DMS53 treated with DMSO at 0.1 percent for 48 hours (cell line): ENCODE measurements at regions not wholly inside any gene's neighbourhood (a gene's known extent, or its start where the extent isn't known, plus 50 kb on each side); places are given as distances from the start of the nearest gene placed in this dataset.

Source experiments
- DNase-seq: peaks from one replicate; lab custom pipeline; 2025; ENCODE audit not compliant: unreplicated experiment; lab: John Stamatoyannopoulos, UW

- DNase-seq: no peak
These were observed 336.8 kb upstream of the MANEA start for GRCh38 chr6:95240514-95240913.

DNA sequence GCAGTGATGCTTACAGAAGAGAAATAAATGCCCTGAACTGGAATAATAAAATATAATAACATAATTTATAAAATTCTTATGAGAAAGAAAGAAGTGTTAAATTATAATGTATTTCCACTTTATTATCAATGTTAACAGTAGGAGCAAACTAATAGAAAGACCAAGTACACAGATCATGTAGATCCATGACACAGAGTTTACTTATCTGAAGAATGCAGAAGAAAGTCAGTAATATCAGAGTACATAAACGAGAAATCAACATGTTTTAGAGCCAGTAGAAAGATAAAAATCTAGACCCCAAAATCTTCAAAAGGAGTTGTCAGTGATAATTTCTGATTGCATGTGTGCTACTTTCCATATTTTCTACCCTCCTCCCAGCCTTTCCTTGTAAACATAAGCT, 334.8 kb upstream of the MANEA start:
- DNase-seq: no peak

GRCh38 chr6:95243053-95243452, 334.3 kb upstream of the MANEA start:
- DNase-seq: no peak

DNA sequence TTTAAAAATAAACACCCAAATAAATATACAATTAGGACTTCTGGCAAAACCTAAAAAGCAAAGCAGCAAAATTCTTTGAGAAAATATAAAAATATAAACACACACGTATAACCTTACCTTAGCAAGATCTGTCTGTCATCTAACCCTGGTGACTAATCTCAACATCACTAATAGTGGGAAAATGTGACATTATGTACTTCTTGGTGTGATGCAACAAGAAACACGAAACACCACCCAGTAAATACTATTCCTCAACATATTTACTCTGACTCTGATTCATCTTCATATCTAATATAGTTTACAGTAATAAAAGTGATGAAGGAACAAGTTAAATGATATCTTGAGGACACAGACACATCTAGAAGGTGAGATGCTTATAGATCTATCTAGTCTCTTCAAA, 332.6 kb upstream of the MANEA start:
- no peak for DNase-seq

GRCh38 chr6:95248499-95248898, 328.8 kb upstream of the MANEA start:
- DNase-seq: no peak

- no peak for DNase-seq
These were observed 328.2 kb upstream of the MANEA start for GRCh38 chr6:95249175-95249574.

DNA sequence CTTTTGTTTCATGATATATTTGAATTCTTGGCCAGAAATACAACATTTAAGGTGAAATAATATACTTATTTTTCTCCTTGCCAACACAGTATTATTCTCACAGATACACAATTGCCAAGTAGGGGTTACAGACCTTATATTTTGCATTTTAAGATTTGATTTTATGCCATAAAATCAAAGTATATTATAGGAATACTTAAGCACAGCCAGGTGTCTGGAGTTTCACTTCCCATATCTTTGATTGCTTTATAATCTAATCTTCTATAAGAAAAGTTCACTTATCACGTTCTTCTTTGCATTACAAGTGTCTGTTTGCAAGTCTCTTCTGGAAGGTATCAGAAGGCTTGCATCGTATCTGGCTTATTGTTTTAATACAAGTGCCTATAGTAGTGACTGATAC, 327.7 kb upstream of the MANEA start:
- no peak for DNase-seq

- no peak for DNase-seq
These were observed 313.5 kb upstream of the MANEA start for GRCh38 chr6:95263840-95264239.

DNA sequence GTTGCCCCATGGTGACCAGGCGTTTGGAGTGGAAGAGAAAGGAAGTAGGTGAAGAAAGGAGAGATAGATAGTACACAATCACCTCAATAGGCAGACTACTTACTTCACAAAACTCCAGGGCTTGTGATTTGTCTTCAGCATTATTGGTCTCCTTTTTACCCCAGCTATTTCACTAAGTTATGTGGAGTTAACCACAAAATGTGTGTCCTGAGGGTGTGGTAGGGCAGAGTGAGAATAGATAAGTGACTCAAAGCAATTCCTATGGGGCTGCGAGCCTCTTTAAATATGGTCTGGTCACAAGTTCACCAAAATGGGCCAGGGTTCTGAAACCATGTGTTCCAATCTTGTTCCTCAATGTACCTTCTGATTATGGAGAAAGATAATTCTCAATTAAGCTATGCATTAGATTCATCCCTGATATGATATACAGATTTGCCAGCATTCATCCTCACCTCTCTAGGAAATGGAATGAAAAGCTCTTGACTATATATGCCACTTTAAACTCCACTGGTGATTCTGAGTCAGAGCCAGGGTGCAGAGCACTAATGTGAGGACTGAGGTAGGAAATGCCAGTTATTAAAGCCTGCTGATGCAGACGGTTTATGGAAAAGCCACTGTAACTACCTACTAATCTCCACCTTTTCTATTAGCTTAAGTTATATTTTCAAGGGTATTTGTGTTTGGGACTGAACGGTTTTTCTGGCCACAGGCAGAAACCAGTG, 310.6 kb upstream of the MANEA start:
- no peak for DNase-seq

DNA sequence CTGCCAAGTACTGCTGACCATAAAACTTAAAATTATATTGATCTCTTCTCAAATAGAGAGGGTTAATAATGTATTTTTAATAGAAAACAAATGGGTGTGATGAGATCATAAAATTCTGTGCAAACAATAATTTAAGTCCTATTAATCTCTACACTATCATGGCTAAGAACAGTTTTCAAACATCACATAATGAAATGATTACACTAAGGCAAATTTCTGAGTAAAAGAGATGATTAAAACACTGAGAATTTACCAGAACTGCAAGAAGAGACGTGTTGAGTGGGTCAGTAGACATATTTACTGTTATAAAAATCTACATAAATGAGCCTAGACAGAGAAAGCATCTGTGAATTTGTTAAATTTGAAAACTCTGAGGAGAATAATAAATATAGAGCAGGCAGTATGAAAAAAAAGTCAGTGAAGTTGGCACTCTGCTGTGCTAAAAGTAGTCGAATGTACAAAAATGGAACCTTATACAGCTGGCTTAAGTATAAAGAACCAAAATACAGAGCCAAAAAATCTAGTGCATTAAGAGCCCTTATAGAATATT, 302.6 kb upstream of the MANEA start:
- DNase-seq: no peak

GRCh38 chr6:95279616-95280015, 297.7 kb upstream of the MANEA start:
- DNase-seq: no peak

DNA sequence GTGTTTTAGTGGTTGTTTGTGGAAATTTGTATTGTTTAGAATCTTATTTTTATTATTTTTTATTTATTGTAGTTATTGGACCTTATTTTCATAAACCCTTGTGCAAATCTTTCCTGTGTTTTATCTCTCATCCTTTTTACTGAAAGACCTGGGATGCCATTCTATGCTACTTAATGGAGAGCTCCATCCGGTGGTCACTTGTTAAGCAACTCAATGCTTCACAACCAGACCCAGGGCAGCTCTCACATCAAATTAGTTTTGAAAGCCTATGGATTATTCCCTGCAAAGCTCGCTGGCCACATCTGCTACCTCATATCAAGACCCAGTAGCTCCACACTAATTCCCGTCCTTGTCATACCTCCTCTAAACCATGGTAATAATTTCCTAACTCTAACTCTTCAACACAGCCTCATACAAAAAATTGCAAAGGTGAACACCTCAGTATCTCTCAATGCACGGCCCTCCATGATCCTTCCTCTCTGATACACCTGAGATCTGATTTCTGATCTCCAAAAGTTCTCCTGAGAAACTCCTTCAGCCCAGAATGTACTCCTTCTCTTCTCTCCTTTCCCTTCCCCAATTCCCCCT, 296.6 kb upstream of the MANEA start:
- DNase-seq: peak; percentile 32

- no peak for DNase-seq
These were observed 291.5 kb upstream of the MANEA start for GRCh38 chr6:95285881-95286280.

GRCh38 chr6:95286874-95287273, 290.5 kb upstream of the MANEA start:
- no peak for DNase-seq

GRCh38 chr6:95288251-95288650, 289.1 kb upstream of the MANEA start:
- DNase-seq: no peak

DNA sequence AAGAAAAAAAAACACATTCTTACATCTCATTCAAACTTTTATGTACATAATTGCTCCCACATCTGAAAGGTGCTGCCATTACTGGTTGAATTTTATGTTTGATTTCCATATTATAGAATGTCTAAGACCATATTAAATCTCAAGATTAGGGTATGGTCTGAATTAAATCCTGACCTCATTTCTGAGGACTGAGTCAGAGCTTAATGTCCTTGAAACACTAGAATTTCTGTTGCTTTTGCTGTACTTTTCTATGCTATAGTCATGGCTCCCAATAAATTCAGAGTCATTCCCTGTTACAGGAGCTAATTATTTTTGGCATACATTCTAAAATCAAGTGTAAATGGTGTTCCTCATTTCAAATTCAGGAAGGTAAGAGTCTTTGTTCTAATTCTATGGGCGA, 285.3 kb upstream of the MANEA start:
- DNase-seq: no peak

GRCh38 chr6:95293257-95293656, 284.1 kb upstream of the MANEA start:
- no peak for DNase-seq

- DNase-seq: no peak
These were observed 283.3 kb upstream of the MANEA start for GRCh38 chr6:95294043-95294442.

- no peak for DNase-seq
These were observed 267.8 kb upstream of the MANEA start for GRCh38 chr6:95309545-95309944.

GRCh38 chr6:95318137-95318536, 259.2 kb upstream of the MANEA start:
- no peak for DNase-seq

- DNase-seq: no peak
These were observed 256.2 kb upstream of the MANEA start for GRCh38 chr6:95321126-95321525.

- no peak for DNase-seq
These were observed 251.4 kb upstream of the MANEA start for GRCh38 chr6:95325916-95326315.

- no peak for DNase-seq
These were observed 249.1 kb upstream of the MANEA start for GRCh38 chr6:95328231-95328630.
